GDM1 (cell line): ENCODE measurements at regions not wholly inside any gene's neighbourhood (a gene's known extent, or its start where the extent isn't known, plus 50 kb on each side); places are given as distances from the start of the nearest gene placed in this dataset.

ENCODE experiments used
- DNase-seq: peaks from one replicate; lab custom pipeline; 2025; lab: John Stamatoyannopoulos, UW

GRCh38 chr9:1201901-1202300, 151.7 kb downstream of the DMRT2 start:
- no peak for DNase-seq

GRCh38 chr9:1202512-1203280, 152.5 kb downstream of the DMRT2 start:
- no peak for DNase-seq

GRCh38 chr9:1207686-1208085, 157.5 kb downstream of the DMRT2 start:
- DNase-seq, result no peak

- no peak for DNase-seq
These were observed 158.0 kb downstream of the DMRT2 start for GRCh38 chr9:1208157-1208556.

GRCh38 chr9:1210954-1211353, 160.8 kb downstream of the DMRT2 start:
- no peak for DNase-seq

- no peak for DNase-seq
These were observed 166.4 kb downstream of the DMRT2 start for GRCh38 chr9:1216532-1216931.

- DNase-seq, result no peak
These were observed 166.9 kb downstream of the DMRT2 start for GRCh38 chr9:1217076-1217475.

GRCh38 chr9:1219284-1219683, 169.1 kb downstream of the DMRT2 start:
- no peak for DNase-seq

GRCh38 chr9:1221298-1221697, 171.1 kb downstream of the DMRT2 start:
- no peak for DNase-seq

GRCh38 chr9:1222511-1222910, 172.4 kb downstream of the DMRT2 start:
- DNase-seq, result no peak

- no peak for DNase-seq
These were observed 182.1 kb downstream of the DMRT2 start for GRCh38 chr9:1231998-1232919.

GRCh38 chr9:1233568-1233967, 183.4 kb downstream of the DMRT2 start:
- DNase-seq, result no peak

- DNase-seq, result no peak
These were observed 185.5 kb downstream of the DMRT2 start for GRCh38 chr9:1235650-1236049.

GRCh38 chr9:1236061-1236460, 185.9 kb downstream of the DMRT2 start:
- DNase-seq, result no peak

- DNase-seq, result no peak
These were observed 188.2 kb downstream of the DMRT2 start for GRCh38 chr9:1238407-1238806.

GRCh38 chr9:1248743-1249142, 198.6 kb downstream of the DMRT2 start:
- DNase-seq, result no peak

- DNase-seq, result no peak
These were observed 203.2 kb downstream of the DMRT2 start for GRCh38 chr9:1253064-1253979.

GRCh38 chr9:1254071-1254470, 203.9 kb downstream of the DMRT2 start:
- no peak for DNase-seq

- no peak for DNase-seq
These were observed 206.0 kb downstream of the DMRT2 start for GRCh38 chr9:1256178-1256577.

GRCh38 chr9:1261266-1261665, 211.1 kb downstream of the DMRT2 start:
- no peak for DNase-seq

- DNase-seq, result no peak
These were observed 212.0 kb downstream of the DMRT2 start for GRCh38 chr9:1261879-1262766.
